H9 (cell line): ENCODE measurements at regions not wholly inside any gene's neighbourhood (a gene's known extent, or its start where the extent isn't known, plus 50 kb on each side); places are given as distances from the start of the nearest gene placed in this dataset.
"Not testable (repeated sequence)": the region's sequence is repeated elsewhere in the genome, so short reads cannot be mapped to it uniquely, and the experiment has no call there.

Experiments
- DNase-seq: peaks from one replicate; pipeline ENCODE4 v3.0.0-alpha.2; 2017
- H2AFZ ChIP-seq: one replicate; pipeline ENCODE4 v1.6.1; 2013; ENCODE audit warnings: mild to moderate bottlenecking, low read length, control low read depth, moderate library complexity
- H2AK5ac ChIP-seq: 2 replicates; pipeline ENCODE4 v1.6.1; 2013; ENCODE audit warnings: low read length, control low read depth, mixed read lengths; ENCODE audit not compliant: insufficient read length
- H2BK120ac ChIP-seq: one replicate; pipeline ENCODE4 v1.6.1; 2013; ENCODE audit warnings: low read depth, mild to moderate bottlenecking, low read length, control low read depth, inconsistent platforms; ENCODE audit not compliant: poor library complexity, severe bottlenecking
- H2BK12ac ChIP-seq: 2 replicates; pipeline ENCODE4 v1.6.1; 2013; ENCODE audit warnings: low read length, control low read depth, mixed read lengths, low read depth; ENCODE audit not compliant: insufficient read length
- H2BK15ac ChIP-seq: 2 replicates; pipeline ENCODE4 v1.6.1; 2013; ENCODE audit warnings: low read depth, low read length, control low read depth
- H2BK20ac ChIP-seq: one replicate; pipeline ENCODE4 v1.6.1; 2013; ENCODE audit warnings: low read depth, mild to moderate bottlenecking, low read length, control low read depth, inconsistent platforms; ENCODE audit not compliant: poor library complexity, severe bottlenecking
- H2BK5ac ChIP-seq: 2 replicates; pipeline ENCODE4 v1.6.1; 2013; ENCODE audit warnings: low read length, control low read depth, mixed read lengths; ENCODE audit not compliant: insufficient read length
- H3K14ac ChIP-seq: 2 replicates; pipeline ENCODE4 v1.6.1; 2013; ENCODE audit warnings: low read length, control low read depth; ENCODE audit not compliant: insufficient read depth
- H3K18ac ChIP-seq: 2 replicates; pipeline ENCODE4 v1.6.1; 2013; ENCODE audit warnings: low read depth, mild to moderate bottlenecking, mixed read lengths, low read length, control low read depth; ENCODE audit not compliant: insufficient read length
- H3K23ac ChIP-seq: 2 replicates; pipeline ENCODE4 v1.6.1; 2013; ENCODE audit warnings: low read length, control low read depth, mixed read lengths, low read depth; ENCODE audit not compliant: insufficient read length
- H3K23me2 ChIP-seq: 2 replicates; pipeline ENCODE4 v1.6.1; 2013; ENCODE audit warnings: low read depth, mild to moderate bottlenecking, mixed read lengths, low read length, control low read depth; ENCODE audit not compliant: insufficient read length, poor library complexity, severe bottlenecking
- H3K27ac ChIP-seq: 2 replicates; pipeline ENCODE4 v1.5.1; 2013; ENCODE audit warnings: low read length, control low read depth, mixed read lengths, low read depth; ENCODE audit not compliant: insufficient read length
- H3K27me3 ChIP-seq: 2 replicates; pipeline ENCODE4 v1.6.1; 2013; ENCODE audit warnings: low read length, control low read depth, inconsistent platforms; ENCODE audit not compliant: insufficient read depth
- H3K4ac ChIP-seq: 2 replicates; pipeline ENCODE4 v1.6.1; 2013; ENCODE audit warnings: low read depth, mild to moderate bottlenecking, control low read depth, inconsistent platforms, low read length, moderate library complexity
- H3K4me1 ChIP-seq: 2 replicates; pipeline ENCODE4 v1.6.1; 2013; ENCODE audit warnings: low read length, control low read depth, inconsistent platforms; ENCODE audit not compliant: insufficient read depth
- H3K4me2 ChIP-seq: 2 replicates; pipeline ENCODE4 v1.6.1; 2013; ENCODE audit warnings: low read length, control low read depth, mixed read lengths; ENCODE audit not compliant: insufficient read length, insufficient read depth
- H3K56ac ChIP-seq: 2 replicates; pipeline ENCODE4 v1.6.1; 2013; ENCODE audit warnings: low read depth, mild to moderate bottlenecking, mixed read lengths, low read length, control low read depth; ENCODE audit not compliant: insufficient read length
- H3K79me1 ChIP-seq: 2 replicates; pipeline ENCODE4 v1.6.1; 2013; ENCODE audit warnings: low read depth, mild to moderate bottlenecking, moderate library complexity, low read length, control low read depth, inconsistent platforms; ENCODE audit not compliant: insufficient read depth, poor library complexity, severe bottlenecking
- H3K79me2 ChIP-seq: 2 replicates; pipeline ENCODE4 v1.6.1; 2013; ENCODE audit warnings: low read length, control low read depth, inconsistent platforms; ENCODE audit not compliant: insufficient read depth
- H3K9ac ChIP-seq: 2 replicates; pipeline ENCODE4 v1.6.1; 2013; ENCODE audit warnings: low read length, control low read depth, mixed read lengths; ENCODE audit not compliant: insufficient read length; ENCODE audit errors: extremely low read depth
- H3K9me3 ChIP-seq: one replicate; pipeline ENCODE4 v1.6.1; 2013; ENCODE audit warnings: low read depth, low read length, inconsistent platforms; ENCODE audit not compliant: control insufficient read depth
- H3T11ph ChIP-seq: one replicate; pipeline ENCODE4 v1.6.1; 2013; ENCODE audit warnings: mild to moderate bottlenecking, low read length, control low read depth, inconsistent platforms
- H4K20me1 ChIP-seq: one replicate; pipeline ENCODE4 v1.6.1; 2013; ENCODE audit not compliant: control insufficient read depth, insufficient read length, insufficient read depth
- H4K5ac ChIP-seq: 2 replicates; pipeline ENCODE4 v1.6.1; 2013; ENCODE audit warnings: low read depth, mild to moderate bottlenecking, mixed read lengths, low read length, control low read depth; ENCODE audit not compliant: insufficient read length
- H4K8ac ChIP-seq: replicated peaks from 2 replicates; pipeline ENCODE4 v1.6.1; 2013; ENCODE audit warnings: low read length, control low read depth, mixed read lengths, low read depth; ENCODE audit not compliant: insufficient read length
- H4K91ac ChIP-seq: 2 replicates; pipeline ENCODE4 v1.6.1; 2013; ENCODE audit warnings: low read depth, mild to moderate bottlenecking, moderate library complexity, mixed read lengths, low read length, control low read depth; ENCODE audit not compliant: insufficient read length
- H3K27ac Mint-ChIP-seq, 3 experiments: 2 replicates in 2 of 3; 3 replicates in 1 of 3; pipeline ENCODE4 v1.8.0; 2020 to 2021; ENCODE audit warnings: mixed read lengths in 3 of 3, mild to moderate bottlenecking in 1 of 3, moderate library complexity in 1 of 3
- H3K27me3 Mint-ChIP-seq: 2 replicates; pipeline ENCODE4 v1.8.0; 2021; ENCODE audit warnings: low read depth, mild to moderate bottlenecking, moderate library complexity, mixed read lengths
- H3K36me3 Mint-ChIP-seq, 3 experiments: 2 replicates in 2 of 3; 3 replicates in 1 of 3; pipeline ENCODE4 v1.8.0; 2020 to 2021; ENCODE audit warnings: low read depth in 3 of 3, mixed read lengths in 3 of 3; ENCODE audit not compliant: insufficient read depth in 1 of 3
- H3K4me1 Mint-ChIP-seq, 2 experiments: 2 replicates each; pipeline ENCODE4 v1.8.0; 2020; ENCODE audit warnings: mixed read lengths in 2 of 2
- H3K4me3 Mint-ChIP-seq, 2 experiments: 2 replicates in 1 of 2; 3 replicates in 1 of 2; pipeline ENCODE4 v1.8.0; 2020 to 2021; ENCODE audit warnings: mild to moderate bottlenecking in 2 of 2, mixed read lengths in 2 of 2, moderate library complexity in 1 of 2
- H3K9me3 Mint-ChIP-seq, 2 experiments: 2 replicates in 1 of 2; 3 replicates in 1 of 2; pipeline ENCODE4 v1.8.0; 2020; ENCODE audit warnings: mild to moderate bottlenecking in 2 of 2, mixed read lengths in 2 of 2, moderate library complexity in 1 of 2
- WGBS: extraction: QIAGEN DNeasy Blood & Tissue Kit; methylation state at CpG from one replicate; pipeline ENCODE4 v1.1.7; 2013; ENCODE audit warnings: missing lambda C conversion rate, low lambda C conversion rate, mixed read lengths; ENCODE audit not compliant: insufficient read length; ENCODE audit errors: extremely low coverage; 5-methylcytosine and 5-hydroxymethylcytosine counted together

DNA sequence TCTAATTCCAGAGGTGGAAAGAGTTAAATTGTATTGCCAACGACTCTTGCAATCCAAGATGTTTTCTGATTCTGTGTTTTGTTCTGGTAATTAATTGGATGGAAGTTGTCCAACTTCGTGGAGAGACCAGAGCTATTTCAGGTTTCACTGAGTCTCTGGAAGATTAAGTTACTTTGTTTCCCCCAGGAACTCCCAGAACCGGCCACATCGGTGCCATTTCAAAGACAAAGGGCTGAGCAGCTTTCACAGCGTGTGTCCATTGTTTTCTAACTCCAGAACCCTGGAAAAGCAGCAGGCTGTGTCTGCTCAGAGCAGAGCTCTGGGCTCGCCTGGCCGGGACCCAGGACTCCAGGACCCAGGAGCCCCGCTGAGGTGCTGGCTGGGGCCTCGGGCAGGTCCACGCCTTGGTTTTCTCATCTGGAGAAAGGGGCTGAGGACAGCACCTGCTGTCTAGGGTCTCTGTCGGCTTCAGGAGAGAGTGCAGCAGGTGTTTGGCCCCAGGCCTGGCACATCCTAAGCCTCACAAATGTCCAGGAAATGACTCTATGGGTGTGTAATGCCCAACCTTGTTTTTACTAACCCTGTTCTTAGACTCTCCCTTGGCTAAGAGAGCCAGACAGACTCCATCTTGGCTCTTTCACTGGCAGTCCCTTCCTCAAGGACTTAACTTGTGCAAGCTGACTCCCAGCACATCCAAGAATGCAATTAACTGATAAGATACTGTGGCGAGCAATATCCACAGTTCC lies 86.0 kb upstream of the SFSWAP start:
- H3K9ac ChIP-seq, H2AFZ ChIP-seq, H3K36me3 Mint-ChIP-seq, H3T11ph ChIP-seq, H4K91ac ChIP-seq, H2AK5ac ChIP-seq, H3K18ac ChIP-seq, H3K23me2 ChIP-seq, H3K23ac ChIP-seq, H2BK15ac ChIP-seq, H3K4me2 ChIP-seq, H3K4ac ChIP-seq, H3K27ac ChIP-seq, H4K20me1 ChIP-seq, H3K27me3 ChIP-seq, H4K8ac ChIP-seq, H3K9me3 Mint-ChIP-seq, H3K79me2 ChIP-seq, H2BK12ac ChIP-seq, H3K9me3 ChIP-seq, H2BK120ac ChIP-seq, H2BK20ac ChIP-seq, H4K5ac ChIP-seq, H3K14ac ChIP-seq, H3K56ac ChIP-seq, H3K79me1 ChIP-seq, H2BK5ac ChIP-seq: not testable (repeated sequence)
- DNase-seq, result peak; percentile 80
- H3K27ac Mint-ChIP-seq, result peak overlapping the region; percentile 65 to 96 (median 91); a peak in 6 of 7 replicates
- no CpG with 5 or more reads among the region's 12 CpGs for WGBS
- H3K4me1 Mint-ChIP-seq, result peaks cover 40 to 51% of the 10 kb centered on the region in 2 experiments
- peaks cover 10% of the 10 kb centered on the region; the same call in 1 of the 2 replicates for H3K4me1 ChIP-seq
- H3K4me3 Mint-ChIP-seq, result peak overlapping the region; percentile 29 to 54; a peak in 4 of 5 replicates
- H3K27me3 Mint-ChIP-seq, result peaks cover 12% of the 10 kb centered on the region

DNA sequence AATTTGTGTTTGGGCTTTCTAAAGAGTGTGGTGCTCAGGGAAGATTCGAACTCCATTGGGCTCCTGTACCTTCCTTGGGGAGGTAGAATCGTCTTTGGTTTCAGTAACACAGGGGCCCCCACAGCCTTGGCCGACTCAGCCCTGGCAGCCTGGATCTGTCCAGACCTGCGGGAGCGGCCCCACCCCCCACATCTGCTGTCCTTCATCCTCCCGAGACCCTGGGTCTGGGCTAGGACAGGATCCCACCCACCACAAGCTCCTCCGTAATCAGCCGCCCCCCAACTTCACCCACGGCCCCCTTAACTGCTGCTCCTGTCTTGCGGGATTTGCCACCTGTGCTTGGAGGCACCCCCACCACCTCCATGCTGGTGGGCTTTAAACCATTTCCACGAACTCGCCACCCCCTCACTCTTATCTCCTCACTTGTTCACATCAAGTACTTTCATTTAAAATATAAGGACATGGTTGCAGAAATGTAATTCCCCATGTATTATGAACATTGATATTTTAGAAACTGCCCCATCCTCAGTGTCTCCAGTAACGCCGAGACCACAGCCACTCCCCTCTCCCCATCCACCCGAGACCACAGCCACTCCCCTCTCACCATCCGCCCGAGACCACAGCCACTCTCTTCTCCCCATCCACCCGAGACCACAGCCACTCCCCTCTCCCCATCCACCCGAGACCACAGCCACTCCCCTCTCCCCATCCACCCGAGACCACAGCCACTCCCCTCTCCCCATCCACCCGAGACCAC lies 84.7 kb upstream of the SFSWAP start:
- not testable (repeated sequence) for H3K9ac ChIP-seq, H4K8ac ChIP-seq, H4K20me1 ChIP-seq, H3K36me3 Mint-ChIP-seq, H2BK15ac ChIP-seq, H3K27me3 ChIP-seq, H3K14ac ChIP-seq, H3K79me2 ChIP-seq, H3T11ph ChIP-seq, DNase-seq, H3K9me3 Mint-ChIP-seq, H3K4me1 ChIP-seq, H3K23ac ChIP-seq, H3K79me1 ChIP-seq, H3K27ac ChIP-seq, H2BK5ac ChIP-seq, H2BK12ac ChIP-seq, H4K5ac ChIP-seq, H3K4ac ChIP-seq, H2AFZ ChIP-seq, H3K4me2 ChIP-seq, H2AK5ac ChIP-seq, H4K91ac ChIP-seq, H2BK20ac ChIP-seq, H3K18ac ChIP-seq, H3K9me3 ChIP-seq, H2BK120ac ChIP-seq, H3K56ac ChIP-seq, H3K23me2 ChIP-seq
- H3K4me1 Mint-ChIP-seq, result peaks cover 37 to 47% of the 10 kb centered on the region in 2 experiments
- peaks cover 12% of the 10 kb centered on the region for H3K27me3 Mint-ChIP-seq
- H3K4me3 Mint-ChIP-seq, result peak overlapping the region; percentile 42 to 68; a peak in 4 of 5 replicates
- no CpG with 5 or more reads among the region's 21 CpGs for WGBS
- peak overlapping the region in 1 of 3 experiments; percentile 96; a peak in 1 of 7 replicates for H3K27ac Mint-ChIP-seq
